Stimulated activated CD4-positive, alpha-beta T cell treated with anti-CD3 and anti-CD28 coated beads, Interleukin-4, amount 100 ng/mL, for 24 hours (primary cell): ENCODE measurements at regions not wholly inside any gene's neighbourhood (a gene's known extent, or its start where the extent isn't known, plus 50 kb on each side); places are given as distances from the start of the nearest gene placed in this dataset.

Experiments used
- DNase-seq: peaks from one replicate; pipeline ENCODE4 v3.0.0-alpha.2; 2020

- DNase-seq: no peak
These were observed 54.5 kb upstream of the C4orf54 start for GRCh38 chr4:99712099-99712498.

DNA sequence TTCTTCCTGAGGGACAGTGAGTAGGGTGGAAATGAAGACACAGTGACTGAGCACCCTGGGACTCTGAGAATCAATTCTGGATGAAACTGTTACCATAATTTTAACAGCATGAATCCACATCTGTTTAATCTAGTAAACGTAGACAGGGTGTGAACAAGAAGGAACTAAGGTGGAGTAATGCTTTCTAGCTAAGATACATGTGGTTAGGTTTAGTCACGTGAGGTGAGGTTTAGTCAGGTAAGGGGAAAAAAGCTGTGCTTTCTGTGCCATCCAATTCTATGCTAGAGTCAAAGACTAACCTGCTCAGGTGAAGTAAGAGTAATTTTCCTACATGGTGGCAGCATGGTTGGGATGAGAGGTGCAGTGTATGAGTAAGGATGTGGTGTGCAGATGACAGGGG is 54.0 kb upstream of the C4orf54 start:
- no peak for DNase-seq

GRCh38 chr4:99710681-99711345 is 53.2 kb upstream of the C4orf54 start:
- DNase-seq: no peak

- DNase-seq: no peak
These were observed 52.4 kb upstream of the C4orf54 start for GRCh38 chr4:99710020-99710419.

DNA sequence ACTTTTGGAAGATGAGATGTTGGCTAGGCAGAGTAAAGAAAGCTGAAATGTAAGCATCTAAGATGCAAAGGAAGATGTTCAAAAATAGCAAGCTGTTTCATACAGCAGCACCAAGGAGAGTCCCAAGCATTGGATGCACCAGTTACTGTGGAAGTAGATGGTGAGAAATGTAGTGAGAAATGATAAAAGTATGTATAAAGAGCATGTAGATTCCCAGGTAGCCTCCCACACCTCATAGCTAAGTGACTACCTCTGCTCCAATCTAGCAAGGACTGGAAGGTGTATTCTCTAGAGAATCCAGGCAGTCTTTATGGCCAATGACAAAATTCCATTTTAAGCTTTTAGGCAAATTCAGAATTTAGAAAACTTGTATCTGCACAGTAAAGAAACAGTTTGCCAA is 50.9 kb upstream of the C4orf54 start:
- no peak for DNase-seq
